ENCODE measurements at regions not wholly inside any gene's neighbourhood (a gene's known extent, or its start where the extent isn't known, plus 50 kb on each side); places are given as distances from the start of the nearest gene placed in this dataset.

GRCh38 chr11:129319201-129319600 is 56.4 kb upstream of the BARX2 start (continued):
- TF ChIP-seq ZNF615 (CRISPR knock-in tag; IDR thresholded peaks at IDR 0.05; ENCODE audit: borderline replicate concordance) (no peak), SNRNP70 (IDR thresholded peaks at IDR 0.05; ENCODE audit: low read depth, low read length) (no peak), SUZ12 (IDR thresholded peaks at IDR 0.05; ENCODE audit: low read depth, low read length) (no peak), ZFP41 (CRISPR knock-in tag; IDR thresholded peaks at IDR 0.05; ENCODE audit: borderline replicate concordance) (no peak)

DNA sequence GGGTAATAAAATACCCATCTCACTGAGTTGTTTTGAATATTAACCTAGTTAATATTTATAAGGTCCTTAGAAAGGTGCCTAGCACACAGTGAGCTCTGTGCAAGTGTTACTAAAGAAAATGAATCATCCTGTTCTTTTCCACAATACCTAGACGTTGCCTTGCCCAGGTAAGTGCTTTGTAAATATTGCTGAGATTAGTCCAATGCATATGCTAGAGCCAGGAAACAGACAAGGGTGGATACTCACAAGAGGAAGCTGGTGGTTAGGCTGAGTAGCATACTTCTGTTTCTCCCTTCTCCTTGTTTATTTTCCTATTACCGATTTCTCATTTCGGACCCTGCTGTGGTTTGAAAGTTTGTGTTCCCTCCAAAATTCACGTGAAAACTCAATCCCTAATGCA is 58.1 kb upstream of the BARX2 start:
- H3K4me3 ChIP-seq (replicated peaks in 1 of 3; ENCODE audit: insufficient read depth in 1 of 3, low read depth in 2 of 3, low read length in 3 of 3): no peak overlapping the region
- H4K20me1 ChIP-seq (ENCODE audit: insufficient read depth, low read length): no peaks in the 10 kb centered on the region
- no peaks in the 10 kb centered on the region for H3K79me2 ChIP-seq (ENCODE audit: insufficient read depth, low read length)
- H3K4me2 ChIP-seq (ENCODE audit: low read depth, low read length): no peak overlapping the region
- ChIA-PET CTCF (ENCODE audit: low intra/inter-chr PET ratio, low total read pairs) (no interaction called here), POLR2A (no interaction called here)
- ATAC-seq (no peak), FAIRE-seq (no peak), DNase-seq (ENCODE audit: low spot score) (no peak)
- H3K36me3 ChIP-seq (replicated peaks in 1 of 2; ENCODE audit: control insufficient read depth in 1 of 2, insufficient read depth in 2 of 2, low read length in 2 of 2): no peaks in the 10 kb centered on the region
- in situ Hi-C loops (cut with HindIII; ENCODE audit: extremely low pct_ligation_motif_present, low pct_unique_long_range_greater_than_20kb) (no loop called here), intact Hi-C loops (cut with micrococcal nuclease; ENCODE audit: unreplicated experiment) (no loop called here)
- H3K9ac ChIP-seq (ENCODE audit: insufficient read depth, low read depth, low read length): no peak overlapping the region
- WGBS (ENCODE audit: low lambda C conversion rate): 4% methylated on average over 4 of the region's 4 CpGs
- no peak overlapping the region for H2AFZ ChIP-seq (ENCODE audit: low read length)
- H3K27me3 ChIP-seq (ENCODE audit: control insufficient read depth in 1 of 2, insufficient read depth in 2 of 2, low read length in 2 of 2): no peaks in the 10 kb centered on the region
- BruUV-seq (replicated peaks): no TSS peak
- H3K4me1 ChIP-seq (ENCODE audit: insufficient read depth, low read length): peaks cover 76% of the 10 kb centered on the region
- H3K9me3 ChIP-seq (ENCODE audit: low read length): no peaks in the 10 kb centered on the region
- no peak overlapping the region for H3K27ac ChIP-seq (ENCODE audit: extremely low read length, insufficient read depth, low read length)
- TF ChIP-seq KLF15 (CRISPR knock-in tag; IDR thresholded peaks at IDR 0.05; ENCODE audit: borderline replicate concordance) (no peak), NR0B2 (CRISPR knock-in tag; IDR thresholded peaks at IDR 0.05) (no peak), ARID3A (IDR thresholded peaks at IDR 0.05; ENCODE audit: low read depth, low read length) (no peak)
- TF ChIP-seq, protein P1, sequence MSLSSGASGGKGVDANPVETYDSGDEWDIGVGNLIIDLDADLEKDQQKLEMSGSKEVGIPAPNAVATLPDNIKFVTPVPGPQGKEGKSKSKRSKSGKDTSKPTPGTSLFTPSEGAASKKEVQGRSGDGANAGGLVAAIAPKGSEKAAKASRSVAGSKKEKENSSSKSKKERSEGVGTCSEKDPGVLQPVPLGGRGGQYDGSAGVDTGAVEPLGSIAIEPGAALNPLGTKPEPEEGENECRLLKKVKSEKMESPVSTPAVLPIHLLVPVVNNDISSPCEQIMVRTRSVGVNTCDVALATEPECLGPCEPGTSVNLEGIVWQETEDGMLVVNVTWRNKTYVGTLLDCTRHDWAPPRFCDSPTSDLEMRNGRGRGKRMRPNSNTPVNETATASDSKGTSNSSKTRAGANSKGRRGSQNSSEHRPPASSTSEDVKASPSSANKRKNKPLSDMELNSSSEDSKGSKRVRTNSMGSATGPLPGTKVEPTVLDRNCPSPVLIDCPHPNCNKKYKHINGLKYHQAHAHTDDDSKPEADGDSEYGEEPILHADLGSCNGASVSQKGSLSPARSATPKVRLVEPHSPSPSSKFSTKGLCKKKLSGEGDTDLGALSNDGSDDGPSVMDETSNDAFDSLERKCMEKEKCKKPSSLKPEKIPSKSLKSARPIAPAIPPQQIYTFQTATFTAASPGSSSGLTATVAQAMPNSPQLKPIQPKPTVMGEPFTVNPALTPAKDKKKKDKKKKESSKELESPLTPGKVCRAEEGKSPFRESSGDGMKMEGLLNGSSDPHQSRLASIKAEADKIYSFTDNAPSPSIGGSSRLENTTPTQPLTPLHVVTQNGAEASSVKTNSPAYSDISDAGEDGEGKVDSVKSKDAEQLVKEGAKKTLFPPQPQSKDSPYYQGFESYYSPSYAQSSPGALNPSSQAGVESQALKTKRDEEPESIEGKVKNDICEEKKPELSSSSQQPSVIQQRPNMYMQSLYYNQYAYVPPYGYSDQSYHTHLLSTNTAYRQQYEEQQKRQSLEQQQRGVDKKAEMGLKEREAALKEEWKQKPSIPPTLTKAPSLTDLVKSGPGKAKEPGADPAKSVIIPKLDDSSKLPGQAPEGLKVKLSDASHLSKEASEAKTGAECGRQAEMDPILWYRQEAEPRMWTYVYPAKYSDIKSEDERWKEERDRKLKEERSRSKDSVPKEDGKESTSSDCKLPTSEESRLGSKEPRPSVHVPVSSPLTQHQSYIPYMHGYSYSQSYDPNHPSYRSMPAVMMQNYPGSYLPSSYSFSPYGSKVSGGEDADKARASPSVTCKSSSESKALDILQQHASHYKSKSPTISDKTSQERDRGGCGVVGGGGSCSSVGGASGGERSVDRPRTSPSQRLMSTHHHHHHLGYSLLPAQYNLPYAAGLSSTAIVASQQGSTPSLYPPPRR (CRISPR knock-in tag; IDR thresholded peaks at IDR 0.05; ENCODE audit: borderline replicate concordance): no peak
- TF ChIP-seq, protein P2, sequence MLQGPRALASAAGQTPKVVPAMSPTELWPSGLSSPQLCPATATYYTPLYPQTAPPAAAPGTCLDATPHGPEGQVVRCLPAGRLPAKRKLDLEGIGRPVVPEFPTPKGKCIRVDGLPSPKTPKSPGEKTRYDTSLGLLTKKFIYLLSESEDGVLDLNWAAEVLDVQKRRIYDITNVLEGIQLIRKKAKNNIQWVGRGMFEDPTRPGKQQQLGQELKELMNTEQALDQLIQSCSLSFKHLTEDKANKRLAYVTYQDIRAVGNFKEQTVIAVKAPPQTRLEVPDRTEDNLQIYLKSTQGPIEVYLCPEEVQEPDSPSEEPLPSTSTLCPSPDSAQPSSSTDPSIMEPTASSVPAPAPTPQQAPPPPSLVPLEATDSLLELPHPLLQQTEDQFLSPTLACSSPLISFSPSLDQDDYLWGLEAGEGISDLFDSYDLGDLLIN (CRISPR knock-in tag; IDR thresholded peaks at IDR 0.05; ENCODE audit: borderline replicate concordance): no peak
- TF ChIP-seq, protein P3, sequence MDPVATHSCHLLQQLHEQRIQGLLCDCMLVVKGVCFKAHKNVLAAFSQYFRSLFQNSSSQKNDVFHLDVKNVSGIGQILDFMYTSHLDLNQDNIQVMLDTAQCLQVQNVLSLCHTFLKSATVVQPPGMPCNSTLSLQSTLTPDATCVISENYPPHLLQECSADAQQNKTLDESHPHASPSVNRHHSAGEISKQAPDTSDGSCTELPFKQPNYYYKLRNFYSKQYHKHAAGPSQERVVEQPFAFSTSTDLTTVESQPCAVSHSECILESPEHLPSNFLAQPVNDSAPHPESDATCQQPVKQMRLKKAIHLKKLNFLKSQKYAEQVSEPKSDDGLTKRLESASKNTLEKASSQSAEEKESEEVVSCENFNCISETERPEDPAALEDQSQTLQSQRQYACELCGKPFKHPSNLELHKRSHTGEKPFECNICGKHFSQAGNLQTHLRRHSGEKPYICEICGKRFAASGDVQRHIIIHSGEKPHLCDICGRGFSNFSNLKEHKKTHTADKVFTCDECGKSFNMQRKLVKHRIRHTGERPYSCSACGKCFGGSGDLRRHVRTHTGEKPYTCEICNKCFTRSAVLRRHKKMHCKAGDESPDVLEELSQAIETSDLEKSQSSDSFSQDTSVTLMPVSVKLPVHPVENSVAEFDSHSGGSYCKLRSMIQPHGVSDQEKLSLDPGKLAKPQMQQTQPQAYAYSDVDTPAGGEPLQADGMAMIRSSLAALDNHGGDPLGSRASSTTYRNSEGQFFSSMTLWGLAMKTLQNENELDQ (CRISPR knock-in tag; IDR thresholded peaks at IDR 0.05; ENCODE audit: borderline replicate concordance): no peak

All from HepG2 (cell line).